SW 1271 (cell line): ENCODE measurements at regions not wholly inside any gene's neighbourhood (a gene's known extent, or its start where the extent isn't known, plus 50 kb on each side); places are given as distances from the start of the nearest gene placed in this dataset.

Experiments
- DNase-seq, 2 experiments: peaks; one replicate each; lab custom pipeline; 2025; lab: John Stamatoyannopoulos, UW

DNA sequence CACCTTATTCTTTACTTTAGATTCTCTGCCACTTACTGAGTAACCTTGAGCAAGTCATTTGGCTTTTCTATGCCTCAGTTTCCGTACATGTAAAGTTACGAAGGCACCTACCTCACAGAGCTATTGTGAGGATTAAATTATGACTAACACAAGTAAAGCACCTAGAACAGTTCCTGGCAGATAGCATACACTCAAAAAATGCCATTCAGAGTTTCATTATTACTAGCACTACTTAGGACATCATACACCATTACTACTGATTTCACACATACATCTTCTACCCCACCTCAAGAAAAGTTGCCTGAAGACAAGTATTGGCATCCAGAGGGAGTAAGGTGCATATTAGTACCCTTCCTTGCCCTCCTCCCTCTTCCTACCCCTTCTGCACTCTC lies 107.8 kb downstream of the OGFRL1 start:
- no peak for DNase-seq

DNA sequence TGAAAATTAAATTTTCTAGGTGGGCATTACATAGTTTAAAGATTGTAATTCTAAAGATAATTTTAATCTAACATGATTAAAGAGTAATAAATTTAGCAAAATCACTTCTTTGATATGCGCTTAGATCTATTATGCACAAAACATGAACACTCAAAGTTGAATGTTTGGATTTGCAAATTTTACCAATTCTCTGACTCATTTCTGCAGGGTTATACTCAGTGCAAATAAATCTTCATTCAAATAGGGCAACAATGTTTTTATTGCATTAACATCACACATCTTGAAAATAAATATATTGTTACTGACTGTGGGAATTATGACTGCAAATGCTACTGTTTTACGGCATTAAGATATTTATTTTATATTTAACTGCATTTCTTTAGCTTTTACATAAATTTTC lies 110.7 kb downstream of the OGFRL1 start:
- DNase-seq: no peak

DNA sequence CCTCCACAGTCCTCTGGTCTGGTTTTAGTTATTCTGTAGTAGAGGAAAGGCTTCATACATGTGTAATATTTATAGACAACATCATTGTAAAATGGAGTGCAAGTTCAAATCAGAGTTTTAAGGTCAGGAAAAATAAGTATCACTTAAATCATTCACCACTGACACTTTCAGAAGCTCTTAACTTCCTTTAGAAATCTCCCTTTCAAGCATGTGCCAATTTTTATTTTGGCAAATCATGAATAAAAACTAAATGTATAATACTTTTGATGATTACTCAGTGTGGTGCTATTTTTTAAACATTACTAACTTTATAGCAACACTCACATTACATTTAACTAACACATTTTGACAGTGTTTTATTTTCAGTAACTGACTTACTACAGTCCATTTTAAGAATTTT lies 112.2 kb downstream of the OGFRL1 start:
- no peak for DNase-seq

DNA sequence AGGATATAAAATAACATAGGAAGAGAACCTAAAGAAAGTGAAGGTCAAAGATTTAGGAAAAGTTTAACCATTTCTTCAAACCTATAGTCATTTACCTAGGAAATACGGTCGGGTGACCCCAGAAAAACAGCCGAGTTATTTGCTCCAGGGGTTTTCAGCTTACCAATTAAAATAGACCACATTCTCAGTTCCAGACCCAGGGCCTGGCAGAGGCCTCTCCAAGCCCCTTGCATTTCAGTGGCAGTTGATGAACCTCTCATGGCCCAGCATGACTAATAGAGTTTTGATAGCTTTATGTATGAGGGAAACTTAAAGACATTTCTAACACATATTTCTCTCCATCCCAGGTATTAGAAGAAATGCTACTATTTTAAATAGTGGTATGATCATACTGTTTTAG lies 113.5 kb downstream of the OGFRL1 start:
- no peak for DNase-seq

DNA sequence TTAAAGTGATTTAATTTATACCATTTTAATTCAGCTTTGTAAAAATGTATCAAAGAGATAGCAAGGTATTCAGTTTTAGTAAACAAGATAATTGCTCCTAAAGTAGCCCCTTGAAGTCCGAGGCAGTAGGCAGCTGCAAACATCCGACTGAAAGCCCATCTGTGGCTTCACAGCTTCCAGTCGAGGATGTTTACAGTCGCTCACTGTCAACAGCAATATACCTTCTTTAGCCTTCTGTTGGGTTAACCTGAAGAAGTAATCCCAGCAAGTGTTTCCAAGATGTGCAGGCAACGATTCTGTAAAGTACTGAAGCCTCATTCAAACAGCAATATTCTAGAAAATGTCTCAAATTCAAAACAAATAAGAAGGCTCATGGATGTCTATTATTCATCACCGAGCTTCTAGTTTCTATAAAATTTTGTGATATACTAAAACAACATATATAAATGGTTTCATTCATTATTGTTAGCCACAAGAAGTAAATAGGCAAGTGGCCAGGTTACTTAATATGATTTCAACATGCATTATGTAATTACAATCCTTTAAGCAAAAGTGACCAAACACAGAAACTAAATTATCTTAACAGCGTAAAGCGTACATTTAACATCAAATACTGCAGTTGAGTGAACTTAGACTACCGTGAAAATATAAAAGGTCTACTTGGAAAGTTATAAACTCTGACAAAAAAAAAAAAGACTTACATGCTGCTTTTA lies 115.0 kb downstream of the OGFRL1 start:
- DNase-seq: peak in 1 of 2 experiments; percentile 63

DNA sequence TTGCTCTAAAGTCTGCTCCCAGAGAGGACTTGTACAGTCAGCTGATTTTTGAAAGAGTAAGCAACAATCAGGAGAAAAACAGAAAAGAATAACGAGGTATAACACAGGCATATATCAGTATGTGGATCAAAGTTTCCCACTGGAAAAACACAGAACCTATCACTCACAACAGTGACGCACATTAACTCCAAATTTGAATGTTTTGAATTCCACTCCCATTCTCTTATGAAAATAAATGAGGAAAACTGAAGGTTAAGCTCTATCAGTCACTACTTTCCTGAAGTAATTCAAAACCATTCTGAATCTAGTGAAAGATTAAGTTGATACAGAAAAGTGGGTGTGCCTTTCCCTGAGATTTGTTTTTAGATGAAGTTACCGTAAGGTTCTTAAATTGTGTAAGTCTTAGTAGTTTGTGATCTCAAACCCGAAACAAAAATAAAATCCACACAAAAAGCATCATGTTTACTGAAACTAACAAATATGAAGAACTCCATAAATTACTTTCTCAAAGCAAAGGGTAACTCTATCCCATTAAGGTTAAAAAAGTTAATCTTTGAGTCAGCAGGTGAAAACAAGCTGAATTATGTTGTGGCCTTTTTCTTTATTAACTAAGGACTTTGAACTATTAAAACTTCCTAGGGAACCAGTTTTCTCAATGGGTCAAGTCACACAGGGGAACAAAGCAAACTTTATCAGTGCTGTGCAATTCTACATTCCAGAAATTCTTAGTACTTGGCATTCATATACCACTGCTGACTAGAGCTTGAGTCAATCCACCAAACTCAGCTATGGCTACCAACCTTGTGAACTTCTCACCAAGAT lies 115.7 kb downstream of the OGFRL1 start:
- DNase-seq: peak; percentile 72 to 94

DNA sequence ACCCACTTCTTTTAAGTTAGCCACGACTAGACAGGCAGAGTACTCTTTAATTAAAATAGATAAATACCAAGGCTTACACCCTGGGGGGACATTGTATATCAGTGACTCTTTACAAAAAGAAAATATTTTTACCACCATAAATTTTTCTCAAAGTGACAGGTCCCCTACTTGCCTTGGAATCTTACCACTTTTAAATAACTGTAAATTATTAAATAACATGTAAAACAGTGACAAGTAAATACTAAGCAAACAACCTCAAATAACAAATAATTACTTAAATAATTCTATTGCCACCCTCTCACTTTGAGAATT lies 116.3 kb downstream of the OGFRL1 start:
- DNase-seq: no peak

DNA sequence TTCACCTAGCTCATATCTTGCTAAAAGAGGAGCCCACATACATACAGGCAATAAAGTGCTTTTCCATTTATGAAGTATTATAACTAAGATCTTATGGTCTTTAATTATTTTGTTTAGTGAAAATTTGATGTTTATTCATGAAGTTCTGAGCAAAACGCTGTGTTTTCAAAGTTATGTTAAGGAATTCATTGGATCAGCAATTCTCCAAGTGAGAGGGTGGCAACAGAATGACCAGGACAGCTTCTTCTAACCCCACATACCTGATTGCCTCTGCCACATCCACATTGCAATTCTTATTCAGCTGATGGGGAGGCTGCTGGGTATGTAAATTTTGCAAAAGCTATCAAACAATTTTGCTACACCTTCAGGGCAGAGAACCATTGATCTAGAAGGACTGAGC lies 116.8 kb downstream of the OGFRL1 start:
- no peak for DNase-seq

DNA sequence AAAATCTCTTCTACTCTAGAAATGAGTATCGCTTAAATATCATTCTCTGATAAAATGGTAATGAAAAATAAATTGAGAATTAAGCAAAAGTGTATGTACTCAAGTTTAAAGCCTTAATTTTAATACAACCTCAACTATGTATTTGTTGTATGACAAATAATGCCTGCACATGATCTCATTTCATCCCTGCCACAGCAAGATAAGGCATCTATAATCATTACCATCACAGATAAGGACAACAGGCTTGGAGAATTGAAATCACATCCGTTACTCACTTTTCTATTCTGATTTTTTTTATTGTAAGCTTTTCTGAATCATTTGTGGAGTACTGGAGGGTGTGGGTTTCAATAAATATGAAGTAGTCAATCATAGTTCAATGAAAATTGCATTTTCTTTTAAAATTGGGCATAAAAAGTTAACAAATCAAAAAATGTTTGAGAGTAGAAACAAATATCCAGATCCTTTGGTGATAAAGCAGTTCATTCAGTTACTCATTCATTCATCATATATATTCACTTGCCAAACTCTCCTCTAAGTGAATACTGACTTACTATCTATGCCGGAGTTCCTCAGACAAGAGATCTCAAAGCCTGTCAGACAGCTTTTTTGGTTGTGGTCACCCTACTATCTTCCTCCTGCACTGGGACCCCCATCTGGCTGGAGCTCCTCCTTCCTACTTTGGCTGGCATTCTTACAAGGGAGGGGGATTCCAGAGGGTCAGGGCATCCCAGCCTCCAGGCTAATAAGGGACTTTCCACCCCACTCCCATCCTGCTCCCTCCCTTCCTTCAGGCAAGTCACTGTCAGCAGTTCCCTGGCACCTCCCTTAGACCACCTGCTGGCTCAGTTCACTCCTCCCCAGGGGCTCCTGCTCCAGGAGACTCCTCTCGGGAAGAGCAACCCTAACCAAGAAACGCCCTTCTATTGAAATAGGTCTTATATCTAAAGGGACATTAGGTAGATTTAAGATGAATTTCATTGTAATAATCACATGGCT lies 118.6 kb downstream of the OGFRL1 start:
- DNase-seq: peak; percentile 71 to 82

DNA sequence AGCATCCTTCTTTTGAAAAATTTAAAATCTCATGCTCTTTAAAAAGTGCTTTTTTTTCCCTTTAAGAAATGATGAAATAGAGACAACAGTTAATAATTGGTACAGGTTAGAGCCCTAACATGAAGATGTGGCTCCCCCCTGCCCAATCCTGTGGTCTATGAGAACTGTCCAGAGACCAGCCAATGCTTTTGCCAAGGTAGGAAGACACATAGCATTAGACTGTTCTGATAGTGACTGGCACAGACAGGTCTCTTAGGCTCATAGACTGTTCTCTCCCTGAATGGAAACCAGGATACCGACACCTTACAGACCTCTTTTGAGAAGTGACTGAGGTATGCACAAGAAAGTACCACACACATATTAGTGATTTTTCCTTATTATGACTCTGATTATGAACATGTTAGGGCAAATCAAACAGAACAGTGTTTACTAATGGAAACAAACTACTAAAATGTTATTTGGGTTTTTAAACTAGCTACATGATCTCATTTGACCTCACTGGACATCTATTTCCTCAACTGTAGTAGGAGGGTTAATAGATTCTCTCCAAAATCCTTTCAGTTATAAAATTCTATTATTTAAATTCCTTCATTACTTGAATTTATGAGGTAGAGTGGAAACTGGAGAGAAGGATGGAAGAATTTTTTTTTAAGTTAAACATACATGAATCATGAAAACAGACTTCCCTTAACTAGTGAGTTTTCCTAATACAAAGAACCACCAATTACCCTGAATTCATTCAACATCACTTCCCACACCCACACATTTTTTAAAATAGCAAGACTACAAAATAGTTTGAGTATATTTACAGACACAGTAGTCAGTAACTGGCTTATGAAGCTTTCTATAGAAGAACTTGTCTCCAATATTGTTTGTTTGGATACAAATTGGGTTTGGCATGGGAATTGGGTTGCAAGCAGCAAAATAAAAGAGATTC lies 120.4 kb downstream of the OGFRL1 start:
- no peak for DNase-seq

DNA sequence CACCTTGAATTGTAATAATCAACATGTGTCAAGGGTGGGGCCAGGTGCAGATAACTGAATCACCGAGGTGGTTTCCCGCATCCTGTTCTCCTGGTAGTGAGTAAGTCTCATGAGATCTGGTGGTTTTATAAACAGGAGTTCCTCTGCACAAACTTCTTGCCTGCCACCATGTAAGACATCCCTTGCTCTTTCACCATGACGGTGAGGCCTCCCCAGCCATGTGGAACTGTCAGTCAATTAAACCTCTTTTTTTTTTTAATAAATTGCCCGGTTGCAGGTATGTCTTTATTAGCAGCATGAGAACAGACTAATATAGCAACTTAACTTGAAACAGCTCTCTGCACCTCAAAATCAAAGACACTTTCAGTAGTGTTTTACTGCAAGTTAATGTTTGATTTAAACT lies 121.6 kb downstream of the OGFRL1 start:
- peak in 1 of 2 experiments; percentile 25 for DNase-seq

DNA sequence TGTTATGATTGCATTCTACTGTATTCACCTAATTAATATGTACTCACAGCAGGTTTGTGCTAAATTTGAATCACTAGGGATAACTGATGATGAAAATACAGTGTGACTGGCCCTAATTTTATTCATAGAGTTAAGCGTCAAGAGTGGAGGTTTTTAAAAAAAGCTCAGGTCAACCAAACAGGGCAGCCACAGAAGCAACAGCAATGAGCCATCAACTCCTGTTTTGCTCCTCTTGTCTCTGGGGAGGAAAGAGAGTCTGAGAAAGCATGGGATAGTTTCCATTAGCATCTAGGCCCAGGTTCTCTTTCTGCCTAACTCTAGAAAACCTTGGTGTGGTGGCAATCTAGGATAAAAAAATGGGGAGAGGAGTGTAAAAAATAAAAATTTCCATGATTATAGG lies 122.1 kb downstream of the OGFRL1 start:
- DNase-seq: no peak

DNA sequence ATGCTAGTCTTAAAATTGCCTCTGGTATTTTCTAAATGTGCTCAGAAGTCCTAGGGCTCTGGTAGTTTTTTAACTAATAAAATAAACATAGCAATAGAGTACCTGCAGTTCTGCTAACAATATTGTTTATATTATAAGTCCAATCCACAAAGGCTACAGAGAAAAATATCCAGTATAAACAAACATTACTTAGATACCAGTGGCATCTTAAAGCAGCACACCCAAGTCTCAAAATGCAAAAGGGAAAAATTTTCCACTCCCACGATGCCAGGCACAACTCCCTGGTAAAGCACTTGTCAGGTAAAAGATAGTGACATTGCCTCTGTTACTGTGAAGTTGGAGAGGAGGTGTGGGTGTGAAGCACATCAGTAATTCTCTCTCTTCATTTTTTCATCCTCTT lies 123.3 kb downstream of the OGFRL1 start:
- DNase-seq: no peak

DNA sequence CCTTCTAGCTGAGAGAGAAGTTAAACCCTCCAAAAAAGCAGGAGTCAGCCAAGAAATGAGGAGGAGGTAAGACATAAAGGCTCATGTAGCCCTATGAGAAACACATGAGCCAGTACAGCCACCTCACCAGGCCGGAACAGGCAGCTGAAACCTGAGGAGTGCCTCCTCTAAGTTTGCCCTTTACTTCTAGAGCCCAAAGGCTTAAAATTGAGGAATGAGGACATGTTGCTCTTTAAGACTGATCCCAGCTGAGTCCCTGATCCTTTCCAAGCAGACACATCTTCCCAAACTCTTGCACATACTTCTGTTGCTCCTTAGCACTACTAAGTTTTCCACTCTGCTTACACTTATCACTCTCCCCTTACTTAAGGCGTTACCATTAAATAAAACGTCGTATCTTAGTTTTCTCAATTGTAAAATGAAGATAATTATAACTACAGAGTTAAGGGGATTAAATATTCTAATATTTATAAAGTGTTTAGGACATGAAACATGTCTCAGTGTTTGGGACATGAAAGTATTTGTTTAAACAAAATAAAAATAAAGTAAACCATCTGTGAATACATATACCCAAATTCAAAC lies 124.0 kb downstream of the OGFRL1 start:
- peak in 1 of 2 experiments; percentile 57 for DNase-seq

DNA sequence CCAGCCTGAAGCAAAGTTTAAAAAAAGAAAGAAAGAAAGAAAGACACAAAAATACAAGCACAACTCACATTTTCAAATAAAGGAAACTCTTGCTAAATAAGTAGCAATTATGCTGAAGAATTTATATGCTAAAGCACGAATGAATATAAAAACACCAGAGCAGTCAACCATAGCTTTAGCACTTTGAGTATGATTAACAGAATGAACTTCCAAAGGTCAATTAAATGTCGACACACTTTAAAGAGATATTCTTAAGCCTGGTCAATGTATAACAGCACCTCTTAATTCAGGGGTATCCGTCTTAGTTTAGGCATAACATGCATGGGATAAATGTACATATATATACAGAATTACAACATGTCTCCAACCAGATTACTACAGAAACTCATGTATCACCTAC lies 125.9 kb downstream of the OGFRL1 start:
- no peak for DNase-seq

DNA sequence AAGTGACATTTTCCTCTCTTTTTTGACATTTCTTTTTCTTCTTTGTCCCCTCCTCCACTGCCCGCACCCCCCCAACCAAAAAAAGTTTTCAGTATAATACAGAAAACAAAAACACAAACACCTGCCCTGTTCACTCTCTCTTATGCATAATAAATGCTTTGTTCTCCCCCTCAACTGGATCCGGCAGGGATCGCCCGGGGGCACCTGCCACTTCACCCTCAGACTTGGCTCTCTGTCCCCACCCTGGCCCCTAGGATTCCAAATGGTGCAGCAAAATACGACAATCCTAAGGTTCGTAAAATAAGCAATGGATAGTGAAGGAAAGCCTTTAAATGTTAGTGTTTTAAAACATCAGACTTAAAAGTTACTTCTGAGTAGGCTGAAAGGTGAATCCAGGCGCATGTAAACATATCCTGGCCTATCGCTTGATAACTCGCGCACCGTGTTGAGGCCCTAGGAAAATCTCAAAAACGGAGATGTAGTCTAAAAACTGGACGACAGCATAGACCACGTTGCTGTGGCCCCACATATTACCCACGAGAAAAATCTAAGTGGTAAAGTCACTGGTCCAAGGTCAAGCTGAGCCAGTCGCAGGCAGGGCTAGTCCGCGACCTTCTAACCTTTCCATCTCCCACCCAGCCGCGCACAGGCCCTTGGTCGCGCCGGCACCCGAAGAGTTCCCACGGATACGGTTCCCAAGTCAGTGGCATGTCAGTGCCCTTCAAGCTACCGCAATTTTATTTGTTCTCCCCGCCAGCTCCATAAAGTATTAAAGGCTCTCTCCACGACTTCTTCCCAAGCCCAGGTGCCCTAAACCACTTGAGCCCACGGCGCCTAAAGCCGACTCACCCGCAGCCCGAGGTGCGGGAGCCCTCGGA lies 130.8 kb downstream of the OGFRL1 start:
- DNase-seq: no peak

DNA sequence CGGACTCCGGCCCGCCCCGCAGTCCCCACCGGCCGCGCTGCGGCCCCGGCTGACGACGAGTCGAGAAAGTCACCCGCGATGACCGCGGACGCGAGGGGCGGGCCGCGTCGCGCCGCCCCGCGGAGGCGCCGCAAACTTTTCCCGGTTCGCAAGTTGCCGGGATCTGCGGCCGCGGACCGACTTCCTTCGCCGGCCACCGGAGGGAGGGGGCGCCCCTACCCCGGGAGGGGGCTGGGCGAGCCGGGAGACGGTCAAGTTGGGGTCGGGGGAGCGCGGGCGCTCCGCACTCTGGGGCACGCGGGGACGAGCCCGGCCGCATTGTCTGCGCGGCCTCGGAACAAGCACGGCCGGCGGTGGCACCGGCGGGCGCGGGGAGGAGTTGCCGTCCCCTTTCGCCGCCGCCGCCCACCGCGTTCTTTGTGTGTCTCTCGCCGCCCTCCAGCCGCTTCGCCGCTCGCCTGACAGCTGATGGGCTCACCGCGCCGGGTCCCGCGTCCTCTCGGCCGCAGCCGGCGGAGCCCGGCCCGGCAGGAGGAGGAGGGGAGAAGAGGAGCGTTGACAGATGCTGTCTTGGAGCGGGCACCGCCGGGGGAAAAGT lies 131.6 kb downstream of the OGFRL1 start:
- no peak for DNase-seq

DNA sequence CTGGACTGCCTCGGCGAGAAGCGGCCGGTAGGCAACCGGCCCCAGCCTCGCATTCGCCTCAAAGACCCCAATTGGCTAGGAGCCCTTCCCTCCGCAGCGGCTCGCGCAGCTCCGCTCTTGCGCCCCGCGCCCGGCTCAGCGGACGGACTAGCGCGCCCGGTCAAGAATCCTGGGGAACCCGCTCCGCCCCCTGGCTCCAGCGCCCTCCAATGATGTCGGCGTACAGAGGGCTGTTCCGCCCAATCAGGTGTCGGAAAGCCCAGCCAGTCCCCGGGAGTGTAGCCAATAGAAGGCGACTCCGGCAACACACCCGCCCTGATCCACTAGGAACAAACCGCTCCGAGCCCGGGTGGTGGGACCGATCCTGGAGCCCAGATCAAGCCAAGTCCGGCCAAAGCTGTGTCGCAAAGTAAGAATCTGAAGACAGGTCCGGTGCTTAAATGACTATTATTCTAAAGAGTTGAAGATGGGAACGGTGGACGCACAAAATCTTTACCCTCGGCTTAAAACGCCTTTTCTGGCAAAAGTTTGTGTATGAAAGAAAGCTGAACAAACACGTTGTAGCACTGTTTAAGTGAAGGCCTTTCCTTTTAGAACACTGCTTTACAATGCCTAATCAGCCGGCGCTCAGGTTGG lies 132.2 kb downstream of the OGFRL1 start:
- peak; percentile 90 to 96 for DNase-seq

DNA sequence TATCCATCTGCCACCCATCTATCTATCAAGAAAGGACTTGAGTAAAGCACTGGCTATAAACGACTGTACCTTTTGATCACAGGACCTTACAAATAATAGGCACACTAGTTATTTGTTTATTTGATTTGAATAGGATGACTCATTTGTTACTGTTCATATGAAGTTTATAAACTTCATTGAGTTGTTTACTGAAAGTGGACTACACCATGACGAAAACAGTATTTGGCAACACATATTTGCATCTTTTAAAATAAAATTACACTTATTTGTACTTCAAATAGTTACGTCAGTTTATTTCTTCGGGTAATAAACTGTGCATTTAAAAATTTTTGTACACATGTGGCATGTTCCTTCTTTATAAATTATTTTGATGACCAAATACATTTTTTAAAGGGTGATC lies 133.0 kb downstream of the OGFRL1 start:
- no peak for DNase-seq
